ENCODE measurements at regions not wholly inside any gene's neighbourhood (a gene's known extent, or its start where the extent isn't known, plus 50 kb on each side); places are given as distances from the start of the nearest gene placed in this dataset.
A peak's percentile ranks its signal among the peaks of the same experiment; 100 is the strongest.

DNA sequence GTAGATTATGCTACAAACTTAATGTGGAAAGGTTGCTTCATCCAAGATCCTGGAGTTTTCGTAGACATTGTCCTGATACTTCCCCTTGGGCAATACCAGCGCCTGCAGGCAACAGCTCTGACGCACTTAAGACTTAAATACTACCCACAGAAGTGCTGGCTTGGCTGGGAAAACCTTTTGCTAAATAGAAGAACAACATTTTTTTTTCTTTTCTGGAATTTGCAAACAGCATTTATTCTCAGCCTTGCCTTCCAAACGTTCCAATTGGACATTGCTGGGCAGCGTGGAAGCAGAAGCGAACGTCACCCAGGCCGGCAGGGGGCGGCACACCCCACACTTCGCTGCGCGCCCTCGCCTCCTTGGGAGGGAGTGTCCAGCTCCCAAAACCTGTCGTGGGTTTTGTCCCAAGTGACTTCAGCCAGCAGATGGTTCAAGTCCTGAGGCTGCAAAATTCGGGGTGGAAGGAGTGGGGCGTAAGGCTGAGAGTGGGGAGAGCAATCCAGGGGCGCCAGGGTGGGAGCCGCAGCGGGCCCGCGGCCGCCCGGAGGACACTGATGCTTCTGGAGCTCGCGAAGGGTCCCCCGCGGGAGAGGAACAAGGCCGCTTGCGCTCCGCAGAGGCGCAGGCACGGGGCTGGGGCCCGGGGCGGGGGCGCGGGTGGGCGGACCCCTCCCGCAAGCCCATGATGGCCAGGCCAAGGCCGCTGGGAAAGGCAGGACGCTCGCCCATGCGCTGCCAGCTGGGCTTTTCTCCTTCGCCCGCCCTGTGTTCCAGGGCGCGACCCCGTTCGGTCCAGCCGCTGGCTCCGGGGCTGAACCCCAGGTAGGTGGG lies 60.8 kb upstream of the MAP3K4 start:
- no peaks in the 10 kb centered on the region for H3K79me2 ChIP-seq (ENCODE audit: insufficient read depth, low read length)
- BruUV-seq (replicated peaks): no TSS peak
- no peaks in the 10 kb centered on the region for H3K36me3 ChIP-seq (replicated peaks in 1 of 2; ENCODE audit: control insufficient read depth in 1 of 2, insufficient read depth in 2 of 2, low read length in 2 of 2)
- WGBS (ENCODE audit: low lambda C conversion rate): 4% methylated on average over 27 of the region's 50 CpGs
- H3K27me3 ChIP-seq (ENCODE audit: control insufficient read depth in 1 of 2, insufficient read depth in 2 of 2, low read length in 2 of 2): peaks cover 0 to 5% of the 10 kb centered on the region in 2 experiments; a peak in 3 of 5 replicates
- ChIA-PET POLR2A (interaction anchor here (1.0 kb wide), 1 partner anchor 62 kb away, joined by 3 read pairs; no protein-coding TSS in a partner anchor), CTCF (ENCODE audit: low intra/inter-chr PET ratio, low total read pairs) (interaction anchor here (1.4 to 3.1 kb wide), 3 partner anchors 62 to 443 kb away, joined by 7 to 48 read pairs (median 42); no protein-coding TSS in a partner anchor)
- no peak overlapping the region for H3K9ac ChIP-seq (ENCODE audit: insufficient read depth, low read depth, low read length)
- no peaks in the 10 kb centered on the region for H3K9me3 ChIP-seq (ENCODE audit: low read length)
- in situ Hi-C loops (cut with HindIII; ENCODE audit: extremely low pct_ligation_motif_present, low pct_unique_long_range_greater_than_20kb): loop anchor here (5.0 kb wide), 1 partner anchor 442 kb away; no protein-coding TSS in a partner anchor
- no peaks in the 10 kb centered on the region for H4K20me1 ChIP-seq (ENCODE audit: insufficient read depth, low read length)
- peak overlapping the region; percentile 100 for H3K4me2 ChIP-seq (ENCODE audit: low read depth, low read length)
- FAIRE-seq (peak; percentile 76), DNase-seq (ENCODE audit: low spot score) (peak; percentile 30), ATAC-seq (peak; percentile 95)
- intact Hi-C loops (cut with micrococcal nuclease; ENCODE audit: unreplicated experiment): loop anchor here (1.0 to 10.0 kb wide), 5 partner anchors 62 to 444 kb away; no protein-coding TSS in a partner anchor
- peak overlapping the region; percentile 52 to 77 (median 54); a peak in 5 of 6 replicates for H3K4me3 ChIP-seq (replicated peaks in 1 of 3; ENCODE audit: insufficient read depth in 1 of 3, low read depth in 2 of 3, low read length in 3 of 3)
- peaks cover 10% of the 10 kb centered on the region for H3K4me1 ChIP-seq (ENCODE audit: insufficient read depth, low read length)
- no peak overlapping the region for H3K27ac ChIP-seq (ENCODE audit: extremely low read length, insufficient read depth, low read length)
- H2AFZ ChIP-seq (ENCODE audit: low read length): no peak overlapping the region
- TF ChIP-seq ZNF446 (CRISPR knock-in tag; IDR thresholded peaks at IDR 0.05) (no peak), NFIC (IDR thresholded peaks at IDR 0.05; ENCODE audit: low read length) (no peak), JARID2 (CRISPR knock-in tag; IDR thresholded peaks at IDR 0.05; ENCODE audit: insufficient replicate concordance) (no peak), TP53 (CRISPR knock-in tag; conservative IDR thresholded peaks at IDR 0.05) (no peak), ZKSCAN8 (CRISPR knock-in tag; IDR thresholded peaks at IDR 0.05; ENCODE audit: borderline replicate concordance) (no peak), ISX (CRISPR knock-in tag; conservative IDR thresholded peaks at IDR 0.05) (no peak), TARDBP (CRISPR knock-in tag; IDR thresholded peaks at IDR 0.05) (no peak), ZNF687 (CRISPR knock-in tag; IDR thresholded peaks at IDR 0.05) (peak; percentile 59), FOXP4 (CRISPR knock-in tag; IDR thresholded peaks at IDR 0.05) (no peak), DNMT3B (CRISPR knock-in tag; conservative IDR thresholded peaks at IDR 0.05) (no peak), NAIF1 (CRISPR knock-in tag; IDR thresholded peaks at IDR 0.05; ENCODE audit: borderline replicate concordance) (no peak), ARNT (IDR thresholded peaks at IDR 0.05) (no peak), HOXA3 (CRISPR knock-in tag; IDR thresholded peaks at IDR 0.05) (no peak), ZBTB33 (CRISPR knock-in tag; IDR thresholded peaks at IDR 0.05) (no peak), MED13 (CRISPR knock-in tag; IDR thresholded peaks at IDR 0.05) (no peak), ZNF572 (CRISPR knock-in tag; IDR thresholded peaks at IDR 0.05) (peak; percentile 88)

All from HepG2 (cell line).